ENCODE measurements at regions not wholly inside any gene's neighbourhood (a gene's known extent, or its start where the extent isn't known, plus 50 kb on each side); places are given as distances from the start of the nearest gene placed in this dataset.

GRCh38 chr3:72261566-72262564 lies 476.9 kb upstream of the PROK2 start:
- TF ChIP-seq CTCF (IDR thresholded peaks at IDR 0.05; ENCODE audit: low read depth, low read length, missing control alignments), result no peak
- in situ Hi-C loops (cut with HindIII; ENCODE audit: low sequenced_read_pairs), result no loop called here
- H3K4me3 ChIP-seq (ENCODE audit: low read depth, low read length), result no peak overlapping the region
- no peak for DNase-seq (ENCODE audit: low read depth)

GRCh38 chr3:72260588-72260910 lies 475.6 kb upstream of the PROK2 start:
- no peak for TF ChIP-seq CTCF (IDR thresholded peaks at IDR 0.05; ENCODE audit: low read depth, low read length, missing control alignments)
- no peak for DNase-seq (ENCODE audit: low read depth)
- H3K4me3 ChIP-seq (ENCODE audit: low read depth, low read length), result no peak overlapping the region
- in situ Hi-C loops (cut with HindIII; ENCODE audit: low sequenced_read_pairs), result no loop called here

DNA sequence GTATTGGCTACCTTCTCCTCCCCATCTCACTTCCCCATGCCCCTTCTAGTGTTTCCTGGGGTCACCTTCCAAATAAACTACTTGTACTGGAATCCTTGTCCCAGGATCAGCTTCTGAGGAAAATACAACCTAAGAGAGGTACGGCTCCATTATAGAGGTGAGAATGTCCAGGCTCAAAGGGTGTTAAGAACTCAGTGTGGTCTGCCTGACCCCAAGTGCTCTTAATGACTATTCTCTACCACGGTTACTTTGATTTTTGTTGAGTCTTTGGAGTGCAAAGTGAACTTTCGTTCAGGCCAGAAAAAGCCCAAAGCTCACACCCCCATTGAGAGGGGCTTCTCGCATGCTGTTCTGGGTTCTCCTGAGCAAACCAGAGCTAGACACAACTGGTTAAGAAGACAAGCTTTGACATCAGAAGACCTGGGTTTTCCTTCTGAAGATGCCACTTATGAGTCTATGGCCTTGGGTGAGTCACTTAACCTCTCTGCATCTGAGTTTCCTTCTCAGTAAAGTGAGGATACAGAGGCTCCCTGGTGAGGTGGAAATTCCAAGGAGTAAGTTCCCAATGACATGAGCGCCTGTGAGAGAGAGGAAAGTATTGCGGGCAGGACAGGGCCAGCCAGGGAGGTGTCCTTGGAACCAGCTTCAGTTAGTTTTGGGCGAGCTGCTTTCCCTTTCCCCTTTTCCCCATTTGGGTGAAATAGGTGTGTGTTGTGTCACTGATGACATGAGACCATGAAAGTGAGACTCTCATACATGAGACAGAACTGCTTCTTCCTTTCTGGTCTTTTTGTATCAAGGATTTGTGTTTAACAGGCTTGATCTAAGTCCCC lies 475.0 kb upstream of the PROK2 start:
- in situ Hi-C loops (cut with HindIII; ENCODE audit: low sequenced_read_pairs), result no loop called here
- no peak overlapping the region for H3K4me3 ChIP-seq (ENCODE audit: low read depth, low read length)
- no peak for TF ChIP-seq CTCF (IDR thresholded peaks at IDR 0.05; ENCODE audit: low read depth, low read length, missing control alignments)
- no peak for DNase-seq (ENCODE audit: low read depth)

GRCh38 chr3:72258361-72259141 lies 473.6 kb upstream of the PROK2 start:
- H3K4me3 ChIP-seq (ENCODE audit: low read depth, low read length), result no peak overlapping the region
- no peak for TF ChIP-seq CTCF (IDR thresholded peaks at IDR 0.05; ENCODE audit: low read depth, low read length, missing control alignments)
- in situ Hi-C loops (cut with HindIII; ENCODE audit: low sequenced_read_pairs), result no loop called here
- no peak for DNase-seq (ENCODE audit: low read depth)

GRCh38 chr3:72257738-72258137 lies 472.8 kb upstream of the PROK2 start:
- no peak for TF ChIP-seq CTCF (IDR thresholded peaks at IDR 0.05; ENCODE audit: low read depth, low read length, missing control alignments)
- no peak for DNase-seq (ENCODE audit: low read depth)
- in situ Hi-C loops (cut with HindIII; ENCODE audit: low sequenced_read_pairs), result no loop called here
- no peak overlapping the region for H3K4me3 ChIP-seq (ENCODE audit: low read depth, low read length)

DNA sequence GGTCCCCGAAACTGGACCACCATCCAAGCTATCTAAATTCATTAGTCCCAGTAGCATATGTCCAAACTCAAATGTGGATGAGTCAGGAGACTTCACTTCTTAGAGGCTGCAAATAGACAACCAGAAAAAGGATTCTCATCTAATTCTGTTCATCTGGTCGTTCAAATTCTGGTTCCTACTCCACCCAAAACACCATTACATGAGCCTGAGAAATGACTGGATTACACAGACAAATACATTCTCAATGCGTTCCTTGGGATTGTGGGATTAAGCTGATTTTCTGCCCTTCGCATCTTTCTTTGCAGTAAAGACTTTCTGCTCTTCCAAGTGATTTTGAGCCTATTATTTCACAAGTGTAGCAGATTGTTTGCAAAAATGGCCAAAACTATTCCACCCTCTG lies 472.3 kb upstream of the PROK2 start:
- no peak overlapping the region for H3K4me3 ChIP-seq (ENCODE audit: low read depth, low read length)
- TF ChIP-seq CTCF (IDR thresholded peaks at IDR 0.05; ENCODE audit: low read depth, low read length, missing control alignments), result no peak
- in situ Hi-C loops (cut with HindIII; ENCODE audit: low sequenced_read_pairs), result no loop called here
- no peak for DNase-seq (ENCODE audit: low read depth)
